ENCODE measurements at regions not wholly inside any gene's neighbourhood (a gene's known extent, or its start where the extent isn't known, plus 50 kb on each side); places are given as distances from the start of the nearest gene placed in this dataset.

DNA sequence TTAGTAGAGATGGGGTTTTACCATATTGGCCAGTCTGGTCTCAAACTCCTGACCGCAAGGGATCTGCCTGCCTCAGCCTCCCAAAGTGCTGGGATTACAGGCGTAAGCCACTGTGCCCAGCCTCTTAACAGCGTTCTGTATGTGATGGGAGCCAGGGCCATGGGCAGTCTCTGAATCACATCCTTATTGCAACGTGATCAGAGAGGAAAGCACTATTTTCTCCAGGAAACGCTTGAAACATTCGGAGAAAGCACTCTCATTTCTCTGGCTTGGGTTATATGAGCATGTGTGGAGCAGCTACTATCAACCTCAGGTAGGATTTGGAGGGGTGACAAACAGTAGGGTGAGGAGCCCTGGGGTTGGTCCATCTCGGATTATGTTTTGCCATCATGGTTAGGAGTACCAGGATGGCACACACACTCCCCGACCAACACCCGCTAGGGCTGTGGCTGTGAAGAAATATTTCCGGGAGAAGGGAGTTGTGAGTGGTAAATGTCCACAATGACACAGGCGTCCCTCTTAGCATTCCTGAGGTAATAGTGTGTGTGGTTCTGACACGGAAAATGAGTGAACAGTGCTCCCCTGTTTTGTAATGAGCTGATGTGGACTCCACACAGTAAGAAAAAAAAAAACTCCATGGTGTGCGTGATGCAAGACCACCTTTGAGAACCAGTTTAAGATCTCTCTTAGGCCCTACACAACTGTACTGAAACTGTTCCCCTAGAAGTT, 406.2 kb upstream of the ZNF608 start:
- Histone ChIP-seq H2AFZ (ENCODE audit: insufficient read depth, low read length, poor library complexity) (no peak overlapping the region), H3K79me1 (ENCODE audit: low read length) (no peaks in the 10 kb centered on the region), H3K36me3 (ENCODE audit: control insufficient read depth in 1 of 2, insufficient read depth in 2 of 2, low read length in 2 of 2) (no peaks in the 10 kb centered on the region), H3K9me3 (ENCODE audit: insufficient read depth, low read depth, low read length) (no peaks in the 10 kb centered on the region), H3K4ac (ENCODE audit: low read depth, low read length) (no peak overlapping the region), H3K4me2 (ENCODE audit: low read length) (no peak overlapping the region), H3K27ac (ENCODE audit: low read depth, low read length) (no peak overlapping the region), H3K4me3 (ENCODE audit: low read depth, low read length) (no peak overlapping the region), H3K27me3 (ENCODE audit: insufficient read depth, low read length) (no peaks in the 10 kb centered on the region), H3K9ac (ENCODE audit: low read length) (no peak overlapping the region), H2BK12ac (ENCODE audit: low read length) (no peak overlapping the region), H4K8ac (ENCODE audit: low read depth, low read length) (no peak overlapping the region), H2BK5ac (ENCODE audit: low read depth, low read length, poor library complexity) (no peak overlapping the region), H3K4me1 (ENCODE audit: control insufficient read depth in 1 of 2, insufficient read depth in 2 of 2, low read length in 2 of 2) (no peaks in the 10 kb centered on the region), H4K12ac (ENCODE audit: low read depth, low read length) (no peak overlapping the region), H2BK120ac (ENCODE audit: insufficient read depth, low read length, poor library complexity) (no peak overlapping the region), H4K91ac (ENCODE audit: low read depth, low read length) (no peak overlapping the region), H2AK5ac (ENCODE audit: low read length) (no peak overlapping the region), H3K18ac (ENCODE audit: low read length) (no peak overlapping the region), H3K79me2 (ENCODE audit: control insufficient read depth, insufficient read depth, low read length, poor library complexity) (no peaks in the 10 kb centered on the region), H3K23ac (ENCODE audit: low read length) (no peak overlapping the region), H3K14ac (ENCODE audit: low read length) (no peak overlapping the region)
- no peak for DNase-seq
- no CpG with 5 or more reads among the region's 13 CpGs for WGBS (ENCODE audit: extremely low coverage, insufficient coverage, insufficient read length)

DNA sequence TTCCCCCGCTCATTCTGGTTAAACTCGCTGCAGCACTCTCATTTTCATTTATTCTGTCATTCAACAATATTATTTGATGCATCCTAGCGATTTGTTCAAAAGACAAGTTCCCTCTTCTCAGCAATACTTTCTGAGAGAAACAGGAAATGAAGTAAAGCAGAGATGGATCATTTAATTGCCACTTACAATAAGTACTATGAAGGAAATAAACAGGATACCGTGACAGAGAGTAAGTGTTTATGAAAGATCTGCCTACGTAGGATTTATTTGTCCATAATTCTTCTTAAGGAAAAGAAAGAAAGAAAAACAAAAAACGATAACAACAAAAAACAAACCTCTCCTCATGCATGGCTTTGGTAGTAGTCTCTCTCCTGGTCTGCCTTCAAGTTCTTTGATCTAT, 406.8 kb upstream of the ZNF608 start:
- Histone ChIP-seq H3K9ac (ENCODE audit: low read length) (no peak overlapping the region), H4K91ac (ENCODE audit: low read depth, low read length) (no peak overlapping the region), H3K4ac (ENCODE audit: low read depth, low read length) (no peak overlapping the region), H3K4me1 (ENCODE audit: control insufficient read depth in 1 of 2, insufficient read depth in 2 of 2, low read length in 2 of 2) (no peaks in the 10 kb centered on the region), H3K36me3 (ENCODE audit: control insufficient read depth in 1 of 2, insufficient read depth in 2 of 2, low read length in 2 of 2) (no peaks in the 10 kb centered on the region), H4K12ac (ENCODE audit: low read depth, low read length) (no peak overlapping the region), H3K4me3 (ENCODE audit: low read depth, low read length) (no peak overlapping the region), H3K18ac (ENCODE audit: low read length) (no peak overlapping the region), H2AK5ac (ENCODE audit: low read length) (no peak overlapping the region), H3K79me2 (ENCODE audit: control insufficient read depth, insufficient read depth, low read length, poor library complexity) (no peaks in the 10 kb centered on the region), H3K14ac (ENCODE audit: low read length) (no peak overlapping the region), H3K27me3 (ENCODE audit: insufficient read depth, low read length) (no peaks in the 10 kb centered on the region), H2BK120ac (ENCODE audit: insufficient read depth, low read length, poor library complexity) (no peak overlapping the region), H2BK12ac (ENCODE audit: low read length) (no peak overlapping the region), H3K27ac (ENCODE audit: low read depth, low read length) (no peak overlapping the region), H3K4me2 (ENCODE audit: low read length) (no peak overlapping the region), H2AFZ (ENCODE audit: insufficient read depth, low read length, poor library complexity) (no peak overlapping the region), H2BK5ac (ENCODE audit: low read depth, low read length, poor library complexity) (no peak overlapping the region), H3K23ac (ENCODE audit: low read length) (no peak overlapping the region), H4K8ac (ENCODE audit: low read depth, low read length) (no peak overlapping the region), H3K79me1 (ENCODE audit: low read length) (no peaks in the 10 kb centered on the region), H3K9me3 (ENCODE audit: insufficient read depth, low read depth, low read length) (no peaks in the 10 kb centered on the region)
- no CpG with 5 or more reads among the region's 6 CpGs for WGBS (ENCODE audit: extremely low coverage, insufficient coverage, insufficient read length)
- DNase-seq, result no peak

DNA sequence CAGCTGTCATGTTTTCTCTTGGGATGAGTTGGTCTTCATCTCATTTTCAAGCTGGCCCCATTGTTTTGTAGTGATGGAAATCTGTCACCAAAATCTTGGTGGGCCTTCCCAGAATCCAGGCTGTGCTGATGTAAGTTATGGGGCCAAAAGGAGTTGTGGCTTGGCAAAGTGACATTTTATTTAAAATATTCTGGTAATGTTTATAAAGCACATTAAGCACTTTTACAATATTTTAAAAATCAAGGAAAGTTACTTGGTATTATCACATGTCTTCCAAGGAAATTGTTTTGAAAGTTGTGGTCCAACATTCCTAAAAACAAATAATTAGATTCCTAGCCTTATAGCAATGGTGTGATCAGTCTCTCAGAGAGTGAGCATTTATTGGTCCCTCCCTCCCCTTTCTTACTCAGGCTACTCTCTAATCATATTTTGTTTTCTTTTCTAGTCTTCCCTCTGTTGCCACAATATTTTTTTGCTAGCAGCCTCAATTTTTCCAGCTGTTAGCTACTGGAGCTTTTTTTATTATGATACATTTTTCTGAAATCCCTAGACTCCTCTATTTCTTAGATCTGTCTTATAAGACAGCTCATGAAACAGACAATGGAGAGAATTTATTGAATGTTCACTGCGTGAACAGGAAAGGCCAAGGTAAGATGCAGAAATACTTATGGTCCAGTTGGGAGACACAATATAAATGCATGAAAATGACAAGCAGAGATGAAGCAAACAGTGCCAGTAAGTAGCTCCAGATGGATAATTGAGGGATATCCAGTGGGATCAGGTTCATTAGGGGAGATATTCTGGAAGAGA, 408.1 kb upstream of the ZNF608 start:
- no CpG with 5 or more reads among the region's 1 CpG for WGBS (ENCODE audit: extremely low coverage, insufficient coverage, insufficient read length)
- H3K4me3 ChIP-seq (ENCODE audit: low read depth, low read length), result no peak overlapping the region
- no peak overlapping the region for H2AFZ ChIP-seq (ENCODE audit: insufficient read depth, low read length, poor library complexity)
- no peaks in the 10 kb centered on the region for H3K9me3 ChIP-seq (ENCODE audit: insufficient read depth, low read depth, low read length)
- H2BK120ac ChIP-seq (ENCODE audit: insufficient read depth, low read length, poor library complexity), result no peak overlapping the region
- H4K8ac ChIP-seq (ENCODE audit: low read depth, low read length), result no peak overlapping the region
- H3K18ac ChIP-seq (ENCODE audit: low read length), result no peak overlapping the region
- H3K14ac ChIP-seq (ENCODE audit: low read length), result no peak overlapping the region
- DNase-seq, result no peak
- H4K91ac ChIP-seq (ENCODE audit: low read depth, low read length), result no peak overlapping the region
- no peak overlapping the region for H3K23ac ChIP-seq (ENCODE audit: low read length)
- H2BK12ac ChIP-seq (ENCODE audit: low read length), result no peak overlapping the region
- H3K4ac ChIP-seq (ENCODE audit: low read depth, low read length), result no peak overlapping the region
- no peaks in the 10 kb centered on the region for H3K4me1 ChIP-seq (ENCODE audit: control insufficient read depth in 1 of 2, insufficient read depth in 2 of 2, low read length in 2 of 2)
- H2AK5ac ChIP-seq (ENCODE audit: low read length), result no peak overlapping the region
- no peaks in the 10 kb centered on the region for H3K79me1 ChIP-seq (ENCODE audit: low read length)
- H3K36me3 ChIP-seq (ENCODE audit: control insufficient read depth in 1 of 2, insufficient read depth in 2 of 2, low read length in 2 of 2), result no peaks in the 10 kb centered on the region
- no peak overlapping the region for H3K4me2 ChIP-seq (ENCODE audit: low read length)
- H2BK5ac ChIP-seq (ENCODE audit: low read depth, low read length, poor library complexity), result no peak overlapping the region
- H3K27ac ChIP-seq (ENCODE audit: low read depth, low read length), result no peak overlapping the region
- H4K12ac ChIP-seq (ENCODE audit: low read depth, low read length), result no peak overlapping the region
- H3K79me2 ChIP-seq (ENCODE audit: control insufficient read depth, insufficient read depth, low read length, poor library complexity), result no peaks in the 10 kb centered on the region
- H3K9ac ChIP-seq (ENCODE audit: low read length), result no peak overlapping the region
- H3K27me3 ChIP-seq (ENCODE audit: insufficient read depth, low read length), result no peaks in the 10 kb centered on the region

DNA sequence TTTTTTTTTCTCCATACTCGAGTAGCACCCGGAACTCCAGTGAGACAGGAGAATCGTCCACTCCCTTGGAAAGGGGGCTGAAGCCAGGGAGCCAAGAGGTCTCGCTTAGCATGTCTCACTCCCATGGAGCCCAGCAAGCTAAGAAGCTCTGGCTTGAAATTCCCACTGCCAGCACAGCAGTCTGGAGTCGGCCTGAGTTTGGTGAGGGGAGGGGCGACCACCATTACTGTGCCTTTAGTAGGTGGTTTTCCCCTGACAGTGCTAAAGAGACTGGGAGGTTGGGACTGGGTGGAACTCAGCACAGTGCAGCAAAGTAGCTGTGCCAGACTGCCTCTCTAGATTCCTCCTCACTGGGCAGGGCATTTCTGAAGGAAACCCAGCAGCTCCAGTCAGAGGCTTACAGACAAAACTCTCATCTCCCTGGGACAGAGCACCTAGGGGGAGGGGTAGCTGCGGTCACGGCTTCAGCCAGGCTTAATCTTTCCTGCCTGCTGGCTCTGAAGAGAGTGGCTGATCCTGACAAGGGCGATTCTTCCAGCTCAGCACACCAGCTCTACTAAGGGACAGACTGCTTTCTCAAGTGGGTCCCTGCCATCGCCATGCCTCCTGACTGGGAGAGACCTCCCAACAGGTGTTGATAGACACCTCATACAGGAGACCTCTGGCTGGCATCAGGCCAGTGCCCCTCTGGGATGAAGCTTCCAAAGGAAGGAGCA, 414.5 kb upstream of the ZNF608 start:
- Histone ChIP-seq H3K79me2 (ENCODE audit: control insufficient read depth, insufficient read depth, low read length, poor library complexity) (no peaks in the 10 kb centered on the region), H3K27ac (ENCODE audit: low read depth, low read length) (no peak overlapping the region), H3K27me3 (ENCODE audit: insufficient read depth, low read length) (no peaks in the 10 kb centered on the region), H3K79me1 (ENCODE audit: low read length) (no peaks in the 10 kb centered on the region), H3K9me3 (ENCODE audit: insufficient read depth, low read depth, low read length) (no peaks in the 10 kb centered on the region), H3K36me3 (ENCODE audit: control insufficient read depth in 1 of 2, insufficient read depth in 2 of 2, low read length in 2 of 2) (no peaks in the 10 kb centered on the region), H4K8ac (ENCODE audit: low read depth, low read length) (no peak overlapping the region), H3K18ac (ENCODE audit: low read length) (no peak overlapping the region), H3K14ac (ENCODE audit: low read length) (no peak overlapping the region), H2AK5ac (ENCODE audit: low read length) (no peak overlapping the region), H3K4me1 (ENCODE audit: control insufficient read depth in 1 of 2, insufficient read depth in 2 of 2, low read length in 2 of 2) (no peaks in the 10 kb centered on the region), H2BK12ac (ENCODE audit: low read length) (no peak overlapping the region), H4K91ac (ENCODE audit: low read depth, low read length) (no peak overlapping the region), H3K4me2 (ENCODE audit: low read length) (no peak overlapping the region), H4K12ac (ENCODE audit: low read depth, low read length) (no peak overlapping the region), H2BK5ac (ENCODE audit: low read depth, low read length, poor library complexity) (no peak overlapping the region), H2AFZ (ENCODE audit: insufficient read depth, low read length, poor library complexity) (no peak overlapping the region), H3K23ac (ENCODE audit: low read length) (no peak overlapping the region), H3K9ac (ENCODE audit: low read length) (no peak overlapping the region), H3K4me3 (ENCODE audit: low read depth, low read length) (no peak overlapping the region), H3K4ac (ENCODE audit: low read depth, low read length) (no peak overlapping the region), H2BK120ac (ENCODE audit: insufficient read depth, low read length, poor library complexity) (no peak overlapping the region)
- WGBS (ENCODE audit: extremely low coverage, insufficient coverage, insufficient read length), result no CpG with 5 or more reads among the region's 10 CpGs
- no peak for DNase-seq
